CD4-positive, alpha-beta T cell (primary cell): ENCODE measurements at regions not wholly inside any gene's neighbourhood (a gene's known extent, or its start where the extent isn't known, plus 50 kb on each side); places are given as distances from the start of the nearest gene placed in this dataset.

ENCODE experiments used
- ATAC-seq: fragments of 200-7000 bp; cut with Tn5 transposase; one replicate; pipeline ENCODE4 v1.10.0; 2022; ENCODE audit warnings: mild to moderate bottlenecking; ENCODE audit not compliant: poor library complexity
- CTCF ChIA-PET: fragments of 350-600 bp; sonication (Branson Sonifier 250); formaldehyde crosslinking; loops from one replicate; lab custom pipeline; 2021; ENCODE audit warnings: antibody characterized with exemption, inconsistent platforms; lab: Charles Lee
- POLR2A ChIA-PET: fragments of 350-600 bp; sonication (Branson Sonifier 250); formaldehyde crosslinking; loops from one replicate; lab custom pipeline; 2021; ENCODE audit warnings: antibody characterized with exemption, inconsistent platforms; lab: Charles Lee
- DNase-seq, 14 experiments: peaks; one replicate each; pipeline ENCODE4 v3.0.0-alpha.2; 2013 to 2020; ENCODE audit warnings: mixed read lengths in 2 of 14
- H3K27ac ChIP-seq, 2 donors: one replicate each; pipeline versions ENCODE4 v1.5.1 to v1.7.0; 2013; ENCODE audit warnings: low read length in 2 of 2, low read depth in 1 of 2, mild to moderate bottlenecking in 1 of 2
- H3K27me3 ChIP-seq, 2 experiments: 1 replicate in 1 of 2; 2 replicates in 1 of 2; pipeline versions ENCODE4 v1.6.1 to v1.7.0; 2013; ENCODE audit warnings: low read length in 2 of 2, control low read depth in 1 of 2, mild to moderate bottlenecking in 1 of 2, moderate library complexity in 1 of 2; ENCODE audit not compliant: insufficient read depth in 2 of 2, control insufficient read depth in 1 of 2
- H3K36me3 ChIP-seq: one replicate; pipeline ENCODE4 v1.6.1; 2013; ENCODE audit warnings: low read length, control low read depth; ENCODE audit not compliant: insufficient read depth
- H3K4me1 ChIP-seq: one replicate; pipeline ENCODE4 v1.6.1; 2013; ENCODE audit warnings: low read length, control low read depth; ENCODE audit not compliant: insufficient read depth
- H3K4me3 ChIP-seq: one replicate; pipeline ENCODE4 v1.5.1; 2013; ENCODE audit warnings: mild to moderate bottlenecking, low read length, moderate library complexity
- H3K9me3 ChIP-seq, 2 experiments: 1 replicate in 1 of 2; 2 replicates in 1 of 2; pipeline versions ENCODE4 v1.6.1 to v1.7.0; 2013; ENCODE audit warnings: low read length in 2 of 2, mild to moderate bottlenecking in 2 of 2, control low read depth in 1 of 2, moderate library complexity in 1 of 2; ENCODE audit not compliant: control insufficient read depth in 1 of 2, insufficient read depth in 1 of 2
- H3K27ac Mint-ChIP-seq: one replicate; pipeline ENCODE4 v1.8.0; 2020; ENCODE audit warnings: mixed read lengths
- H3K27me3 Mint-ChIP-seq: one replicate; pipeline ENCODE4 v1.8.0; 2021; ENCODE audit warnings: mixed read lengths
- H3K36me3 Mint-ChIP-seq: one replicate; pipeline ENCODE4 v1.8.0; 2021; ENCODE audit warnings: low read depth, mixed read lengths
- H3K4me1 Mint-ChIP-seq: one replicate; pipeline ENCODE4 v1.8.0; 2021; ENCODE audit warnings: low read depth, mixed read lengths
- H3K4me3 Mint-ChIP-seq: one replicate; pipeline ENCODE4 v1.8.0; 2020; ENCODE audit warnings: mild to moderate bottlenecking, mixed read lengths
- H3K9me3 Mint-ChIP-seq: one replicate; pipeline ENCODE4 v1.8.0; 2020; ENCODE audit warnings: mixed read lengths
- CTCF ChIP-seq: fragments of 200-600 bp; IDR thresholded peaks from one replicate; pipeline ENCODE4 v1.8.0; 2022; ENCODE audit warnings: antibody characterized with exemption, mild to moderate bottlenecking
- intact Hi-C, 2 experiments: fragments of 100-400 bp; cut with DNase I in 1 of 2; cut with micrococcal nuclease in 1 of 2; formaldehyde crosslinking; loops; one replicate each; pipeline versions ENCODE4 v1.15.1 to v1.9.0; 2023 to 2025; cut with DNase I, micrococcal nuclease

GRCh38 chr5:164214698-164215097 lies 709.3 kb downstream of the MAT2B start:
- Histone ChIP-seq H3K27ac (no peak overlapping the region), H3K4me1 (no peaks in the 10 kb centered on the region), H3K9me3 (peaks cover 0 to 3% of the 10 kb centered on the region in 2 experiments), H3K36me3 (no peaks in the 10 kb centered on the region), H3K4me3 (no peak overlapping the region), H3K27me3 (no peaks in the 10 kb centered on the region)
- DNase-seq (no peak), ATAC-seq (no peak)
- H3K4me1 Mint-ChIP-seq, result no peaks in the 10 kb centered on the region
- H3K9me3 Mint-ChIP-seq, result peaks cover 4% of the 10 kb centered on the region
- H3K27ac Mint-ChIP-seq, result no peak overlapping the region
- TF ChIP-seq CTCF, result no peak
- intact Hi-C loops, result no loop called here
- CTCF ChIA-PET, result no interaction called here
- POLR2A ChIA-PET, result no interaction called here
- H3K4me3 Mint-ChIP-seq, result no peak overlapping the region
- H3K36me3 Mint-ChIP-seq, result no peaks in the 10 kb centered on the region
- no peaks in the 10 kb centered on the region for H3K27me3 Mint-ChIP-seq

GRCh38 chr5:164217464-164217863 lies 712.0 kb downstream of the MAT2B start:
- Mint-ChIP-seq H3K4me3 (no peak overlapping the region), H3K9me3 (peaks cover 4% of the 10 kb centered on the region), H3K27ac (no peak overlapping the region), H3K36me3 (no peaks in the 10 kb centered on the region), H3K4me1 (no peaks in the 10 kb centered on the region), H3K27me3 (no peaks in the 10 kb centered on the region)
- Histone ChIP-seq H3K27ac (no peak overlapping the region), H3K27me3 (no peaks in the 10 kb centered on the region), H3K4me1 (no peaks in the 10 kb centered on the region), H3K4me3 (no peak overlapping the region), H3K36me3 (no peaks in the 10 kb centered on the region), H3K9me3 (peaks cover 0 to 3% of the 10 kb centered on the region in 2 experiments)
- no peak for ATAC-seq
- POLR2A ChIA-PET, result interaction anchor here (0.7 kb wide), 1 partner anchor 529 kb away, joined by 3 read pairs; no protein-coding TSS in a partner anchor
- TF ChIP-seq CTCF, result no peak
- no peak for DNase-seq
- intact Hi-C loops, result no loop called here
- CTCF ChIA-PET, result no interaction called here

- Histone ChIP-seq H3K36me3 (no peaks in the 10 kb centered on the region), H3K4me1 (no peaks in the 10 kb centered on the region), H3K9me3 (peaks cover 0 to 3% of the 10 kb centered on the region in 2 experiments), H3K27me3 (no peaks in the 10 kb centered on the region), H3K4me3 (no peak overlapping the region), H3K27ac (no peak overlapping the region)
- Mint-ChIP-seq H3K4me1 (no peaks in the 10 kb centered on the region), H3K27me3 (no peaks in the 10 kb centered on the region), H3K27ac (no peak overlapping the region), H3K9me3 (peaks cover 4% of the 10 kb centered on the region), H3K4me3 (no peak overlapping the region), H3K36me3 (no peaks in the 10 kb centered on the region)
- intact Hi-C loops, result no loop called here
- ChIA-PET CTCF (no interaction called here), POLR2A (no interaction called here)
- DNase-seq (no peak), ATAC-seq (no peak)
- TF ChIP-seq CTCF, result no peak
Observed at GRCh38 chr5:164220522-164220921, 715.1 kb downstream of the MAT2B start.
